ENCODE measurements at regions not wholly inside any gene's neighbourhood (a gene's known extent, or its start where the extent isn't known, plus 50 kb on each side); places are given as distances from the start of the nearest gene placed in this dataset.

GRCh38 chr7:18198868-18199267, 171.2 kb upstream of the PRPS1L1 start:
- no peak for TF ChIP-seq POLR2A (IDR thresholded peaks at IDR 0.05)
- TF ChIP-seq CTCF (IDR thresholded peaks at IDR 0.05), result no peak

All from right lobe of liver (tissue), 4 donors.